H9 (cell line): ENCODE measurements at regions not wholly inside any gene's neighbourhood (a gene's known extent, or its start where the extent isn't known, plus 50 kb on each side); places are given as distances from the start of the nearest gene placed in this dataset.

ENCODE experiments used
- DNase-seq: peaks from one replicate; pipeline ENCODE4 v3.0.0-alpha.2; 2017
- H2AFZ ChIP-seq: one replicate; pipeline ENCODE4 v1.6.1; 2013; ENCODE audit warnings: mild to moderate bottlenecking, low read length, control low read depth, moderate library complexity
- H2AK5ac ChIP-seq: 2 replicates; pipeline ENCODE4 v1.6.1; 2013; ENCODE audit warnings: low read length, control low read depth, mixed read lengths; ENCODE audit not compliant: insufficient read length
- H2BK120ac ChIP-seq: one replicate; pipeline ENCODE4 v1.6.1; 2013; ENCODE audit warnings: low read depth, mild to moderate bottlenecking, low read length, control low read depth, inconsistent platforms; ENCODE audit not compliant: poor library complexity, severe bottlenecking
- H2BK12ac ChIP-seq: 2 replicates; pipeline ENCODE4 v1.6.1; 2013; ENCODE audit warnings: low read length, control low read depth, mixed read lengths, low read depth; ENCODE audit not compliant: insufficient read length
- H2BK15ac ChIP-seq: 2 replicates; pipeline ENCODE4 v1.6.1; 2013; ENCODE audit warnings: low read depth, low read length, control low read depth
- H2BK20ac ChIP-seq: one replicate; pipeline ENCODE4 v1.6.1; 2013; ENCODE audit warnings: low read depth, mild to moderate bottlenecking, low read length, control low read depth, inconsistent platforms; ENCODE audit not compliant: poor library complexity, severe bottlenecking
- H2BK5ac ChIP-seq: 2 replicates; pipeline ENCODE4 v1.6.1; 2013; ENCODE audit warnings: low read length, control low read depth, mixed read lengths; ENCODE audit not compliant: insufficient read length
- H3K14ac ChIP-seq: 2 replicates; pipeline ENCODE4 v1.6.1; 2013; ENCODE audit warnings: low read length, control low read depth; ENCODE audit not compliant: insufficient read depth
- H3K18ac ChIP-seq: 2 replicates; pipeline ENCODE4 v1.6.1; 2013; ENCODE audit warnings: low read depth, mild to moderate bottlenecking, mixed read lengths, low read length, control low read depth; ENCODE audit not compliant: insufficient read length
- H3K23ac ChIP-seq: 2 replicates; pipeline ENCODE4 v1.6.1; 2013; ENCODE audit warnings: low read length, control low read depth, mixed read lengths, low read depth; ENCODE audit not compliant: insufficient read length
- H3K23me2 ChIP-seq: 2 replicates; pipeline ENCODE4 v1.6.1; 2013; ENCODE audit warnings: low read depth, mild to moderate bottlenecking, mixed read lengths, low read length, control low read depth; ENCODE audit not compliant: insufficient read length, poor library complexity, severe bottlenecking
- H3K27ac ChIP-seq: 2 replicates; pipeline ENCODE4 v1.5.1; 2013; ENCODE audit warnings: low read length, control low read depth, mixed read lengths, low read depth; ENCODE audit not compliant: insufficient read length
- H3K27me3 ChIP-seq: 2 replicates; pipeline ENCODE4 v1.6.1; 2013; ENCODE audit warnings: low read length, control low read depth, inconsistent platforms; ENCODE audit not compliant: insufficient read depth
- H3K4ac ChIP-seq: 2 replicates; pipeline ENCODE4 v1.6.1; 2013; ENCODE audit warnings: low read depth, mild to moderate bottlenecking, control low read depth, inconsistent platforms, low read length, moderate library complexity
- H3K4me1 ChIP-seq: 2 replicates; pipeline ENCODE4 v1.6.1; 2013; ENCODE audit warnings: low read length, control low read depth, inconsistent platforms; ENCODE audit not compliant: insufficient read depth
- H3K4me2 ChIP-seq: 2 replicates; pipeline ENCODE4 v1.6.1; 2013; ENCODE audit warnings: low read length, control low read depth, mixed read lengths; ENCODE audit not compliant: insufficient read length, insufficient read depth
- H3K56ac ChIP-seq: 2 replicates; pipeline ENCODE4 v1.6.1; 2013; ENCODE audit warnings: low read depth, mild to moderate bottlenecking, mixed read lengths, low read length, control low read depth; ENCODE audit not compliant: insufficient read length
- H3K79me1 ChIP-seq: 2 replicates; pipeline ENCODE4 v1.6.1; 2013; ENCODE audit warnings: low read depth, mild to moderate bottlenecking, moderate library complexity, low read length, control low read depth, inconsistent platforms; ENCODE audit not compliant: insufficient read depth, poor library complexity, severe bottlenecking
- H3K79me2 ChIP-seq: 2 replicates; pipeline ENCODE4 v1.6.1; 2013; ENCODE audit warnings: low read length, control low read depth, inconsistent platforms; ENCODE audit not compliant: insufficient read depth
- H3K9ac ChIP-seq: 2 replicates; pipeline ENCODE4 v1.6.1; 2013; ENCODE audit warnings: low read length, control low read depth, mixed read lengths; ENCODE audit not compliant: insufficient read length; ENCODE audit errors: extremely low read depth
- H3K9me3 ChIP-seq: one replicate; pipeline ENCODE4 v1.6.1; 2013; ENCODE audit warnings: low read depth, low read length, inconsistent platforms; ENCODE audit not compliant: control insufficient read depth
- H3T11ph ChIP-seq: one replicate; pipeline ENCODE4 v1.6.1; 2013; ENCODE audit warnings: mild to moderate bottlenecking, low read length, control low read depth, inconsistent platforms
- H4K20me1 ChIP-seq: one replicate; pipeline ENCODE4 v1.6.1; 2013; ENCODE audit not compliant: control insufficient read depth, insufficient read length, insufficient read depth
- H4K5ac ChIP-seq: 2 replicates; pipeline ENCODE4 v1.6.1; 2013; ENCODE audit warnings: low read depth, mild to moderate bottlenecking, mixed read lengths, low read length, control low read depth; ENCODE audit not compliant: insufficient read length
- H4K8ac ChIP-seq: replicated peaks from 2 replicates; pipeline ENCODE4 v1.6.1; 2013; ENCODE audit warnings: low read length, control low read depth, mixed read lengths, low read depth; ENCODE audit not compliant: insufficient read length
- H4K91ac ChIP-seq: 2 replicates; pipeline ENCODE4 v1.6.1; 2013; ENCODE audit warnings: low read depth, mild to moderate bottlenecking, moderate library complexity, mixed read lengths, low read length, control low read depth; ENCODE audit not compliant: insufficient read length
- H3K27ac Mint-ChIP-seq, 3 experiments: 2 replicates in 2 of 3; 3 replicates in 1 of 3; pipeline ENCODE4 v1.8.0; 2020 to 2021; ENCODE audit warnings: mixed read lengths in 3 of 3, mild to moderate bottlenecking in 1 of 3, moderate library complexity in 1 of 3
- H3K27me3 Mint-ChIP-seq: 2 replicates; pipeline ENCODE4 v1.8.0; 2021; ENCODE audit warnings: low read depth, mild to moderate bottlenecking, moderate library complexity, mixed read lengths
- H3K36me3 Mint-ChIP-seq, 3 experiments: 2 replicates in 2 of 3; 3 replicates in 1 of 3; pipeline ENCODE4 v1.8.0; 2020 to 2021; ENCODE audit warnings: low read depth in 3 of 3, mixed read lengths in 3 of 3; ENCODE audit not compliant: insufficient read depth in 1 of 3
- H3K4me1 Mint-ChIP-seq, 2 experiments: 2 replicates each; pipeline ENCODE4 v1.8.0; 2020; ENCODE audit warnings: mixed read lengths in 2 of 2
- H3K4me3 Mint-ChIP-seq, 2 experiments: 2 replicates in 1 of 2; 3 replicates in 1 of 2; pipeline ENCODE4 v1.8.0; 2020 to 2021; ENCODE audit warnings: mild to moderate bottlenecking in 2 of 2, mixed read lengths in 2 of 2, moderate library complexity in 1 of 2
- H3K9me3 Mint-ChIP-seq, 2 experiments: 2 replicates in 1 of 2; 3 replicates in 1 of 2; pipeline ENCODE4 v1.8.0; 2020; ENCODE audit warnings: mild to moderate bottlenecking in 2 of 2, mixed read lengths in 2 of 2, moderate library complexity in 1 of 2
- CTCF ChIP-seq: fragments of 200-600 bp; sonication (generic); conservative IDR thresholded peaks from 3 replicates; pipeline ENCODE4 v1.8.0; 2021; ENCODE audit warnings: antibody characterized with exemption, mild to moderate bottlenecking
- WGBS: extraction: QIAGEN DNeasy Blood & Tissue Kit; methylation state at CpG from one replicate; pipeline ENCODE4 v1.1.7; 2013; ENCODE audit warnings: missing lambda C conversion rate, low lambda C conversion rate, mixed read lengths; ENCODE audit not compliant: insufficient read length; ENCODE audit errors: extremely low coverage; 5-methylcytosine and 5-hydroxymethylcytosine counted together

GRCh38 chr15:91530956-91531582 is 322.4 kb upstream of the SLCO3A1 start:
- H4K5ac ChIP-seq, result no peak overlapping the region
- H2AFZ ChIP-seq, result no peak overlapping the region
- H3K23ac ChIP-seq, result no peak overlapping the region
- Mint-ChIP-seq H3K27ac (no peak overlapping the region), H3K9me3 (peaks cover 0 to 6% of the 10 kb centered on the region in 2 experiments; a peak in 2 of 5 replicates), H3K4me3 (no peak overlapping the region), H3K4me1 (no peaks in the 10 kb centered on the region), H3K27me3 (peaks cover 2% of the 10 kb centered on the region; the same call in 1 of the 2 replicates), H3K36me3 (peaks cover 0 to under 1% (median 0%) of the 10 kb centered on the region in 3 experiments; a peak in 1 of 7 replicates)
- H3K14ac ChIP-seq, result no peak overlapping the region
- H4K20me1 ChIP-seq, result no peaks in the 10 kb centered on the region
- no peak overlapping the region for H2BK20ac ChIP-seq
- H3K56ac ChIP-seq, result no peak overlapping the region
- no peak overlapping the region for H4K8ac ChIP-seq
- H3K4ac ChIP-seq, result no peak overlapping the region
- no peak overlapping the region for H2BK120ac ChIP-seq
- no peaks in the 10 kb centered on the region for H3K79me1 ChIP-seq
- no peaks in the 10 kb centered on the region for H3K27me3 ChIP-seq
- no peak for DNase-seq
- TF ChIP-seq CTCF, result no peak
- H3K27ac ChIP-seq, result no peak overlapping the region
- H3K23me2 ChIP-seq, result no peaks in the 10 kb centered on the region
- WGBS, result no CpG with 5 or more reads among the region's 9 CpGs
- no peaks in the 10 kb centered on the region for H3K79me2 ChIP-seq
- no peak overlapping the region for H2BK12ac ChIP-seq
- no peak overlapping the region for H3T11ph ChIP-seq
- H3K9me3 ChIP-seq, result no peaks in the 10 kb centered on the region
- H2AK5ac ChIP-seq, result no peak overlapping the region
- no peaks in the 10 kb centered on the region for H3K4me1 ChIP-seq
- H2BK5ac ChIP-seq, result no peak overlapping the region
- no peak overlapping the region for H2BK15ac ChIP-seq
- no peak overlapping the region for H4K91ac ChIP-seq
- H3K18ac ChIP-seq, result no peak overlapping the region
- H3K4me2 ChIP-seq, result no peak overlapping the region
- no peak overlapping the region for H3K9ac ChIP-seq
